ENCODE measurements at regions not wholly inside any gene's neighbourhood (a gene's known extent, or its start where the extent isn't known, plus 50 kb on each side); places are given as distances from the start of the nearest gene placed in this dataset.

GRCh38 chr11:87851234-87851633, 324.0 kb downstream of the RAB38 start:
- H2AFZ ChIP-seq (ENCODE audit: low read length): no peak overlapping the region
- H4K20me1 ChIP-seq (ENCODE audit: insufficient read depth, low read length): no peaks in the 10 kb centered on the region
- H3K9me2 ChIP-seq (replicated peaks; ENCODE audit: insufficient read depth, low read length): no peaks in the 10 kb centered on the region
- H3K36me3 ChIP-seq (replicated peaks; ENCODE audit: insufficient read depth, low read length): no peaks in the 10 kb centered on the region
- no peak overlapping the region for H3K27ac ChIP-seq (ENCODE audit: low read length)
- H3K27me3 ChIP-seq (replicated peaks; ENCODE audit: insufficient read depth, low read length): no peaks in the 10 kb centered on the region
- H3K9ac ChIP-seq (ENCODE audit: low read length): no peak overlapping the region
- no peak for TF ChIP-seq CTCF (IDR thresholded peaks at IDR 0.05; ENCODE audit: low read length)
- TF ChIP-seq EZH2phosphoT487 (IDR thresholded peaks at IDR 0.05; ENCODE audit: low read length): no peak
- no peak for TF ChIP-seq EZH2 (optimal IDR thresholded peaks at IDR 0.05; ENCODE audit: low read depth, low read length)
- no peaks in the 10 kb centered on the region for H3K4me1 ChIP-seq (ENCODE audit: low read length)
- H3K9me3 ChIP-seq (replicated peaks; ENCODE audit: insufficient read depth, low read length): no peaks in the 10 kb centered on the region
- no peak overlapping the region for H3K4me2 ChIP-seq (ENCODE audit: low read depth, low read length)
- H3F3A ChIP-seq (ENCODE audit: insufficient read depth, low read length): no peaks in the 10 kb centered on the region
- no peaks in the 10 kb centered on the region for H3K79me2 ChIP-seq (ENCODE audit: low read length)
- no peak for DNase-seq
- H3K4me3 ChIP-seq (ENCODE audit: low read length): no peak overlapping the region

- no peak for TF ChIP-seq CTCF (IDR thresholded peaks at IDR 0.05; ENCODE audit: low read length)
- TF ChIP-seq EZH2phosphoT487 (IDR thresholded peaks at IDR 0.05; ENCODE audit: low read length): no peak
- TF ChIP-seq EZH2 (optimal IDR thresholded peaks at IDR 0.05; ENCODE audit: low read depth, low read length): no peak
- no peaks in the 10 kb centered on the region for H3K36me3 ChIP-seq (replicated peaks; ENCODE audit: insufficient read depth, low read length)
- H3F3A ChIP-seq (ENCODE audit: insufficient read depth, low read length): no peaks in the 10 kb centered on the region
- no peaks in the 10 kb centered on the region for H3K79me2 ChIP-seq (ENCODE audit: low read length)
- no peaks in the 10 kb centered on the region for H4K20me1 ChIP-seq (ENCODE audit: insufficient read depth, low read length)
- H3K4me1 ChIP-seq (ENCODE audit: low read length): no peaks in the 10 kb centered on the region
- DNase-seq: no peak
- no peak overlapping the region for H3K4me3 ChIP-seq (ENCODE audit: low read length)
- H2AFZ ChIP-seq (ENCODE audit: low read length): no peak overlapping the region
- no peak overlapping the region for H3K4me2 ChIP-seq (ENCODE audit: low read depth, low read length)
- no peaks in the 10 kb centered on the region for H3K9me3 ChIP-seq (replicated peaks; ENCODE audit: insufficient read depth, low read length)
- no peaks in the 10 kb centered on the region for H3K27me3 ChIP-seq (replicated peaks; ENCODE audit: insufficient read depth, low read length)
- H3K9ac ChIP-seq (ENCODE audit: low read length): no peak overlapping the region
- H3K9me2 ChIP-seq (replicated peaks; ENCODE audit: insufficient read depth, low read length): no peaks in the 10 kb centered on the region
- no peak overlapping the region for H3K27ac ChIP-seq (ENCODE audit: low read length)
These were observed 326.0 kb downstream of the RAB38 start for GRCh38 chr11:87849216-87849615.

- H4K20me1 ChIP-seq (ENCODE audit: insufficient read depth, low read length): no peaks in the 10 kb centered on the region
- TF ChIP-seq EZH2 (optimal IDR thresholded peaks at IDR 0.05; ENCODE audit: low read depth, low read length) (no peak), EZH2phosphoT487 (IDR thresholded peaks at IDR 0.05; ENCODE audit: low read length) (no peak), CTCF (IDR thresholded peaks at IDR 0.05; ENCODE audit: low read length) (no peak)
- no peaks in the 10 kb centered on the region for H3F3A ChIP-seq (ENCODE audit: insufficient read depth, low read length)
- H3K27ac ChIP-seq (ENCODE audit: low read length): no peak overlapping the region
- H3K36me3 ChIP-seq (replicated peaks; ENCODE audit: insufficient read depth, low read length): no peaks in the 10 kb centered on the region
- no peaks in the 10 kb centered on the region for H3K4me1 ChIP-seq (ENCODE audit: low read length)
- no peak overlapping the region for H3K4me2 ChIP-seq (ENCODE audit: low read depth, low read length)
- no peak overlapping the region for H2AFZ ChIP-seq (ENCODE audit: low read length)
- H3K27me3 ChIP-seq (replicated peaks; ENCODE audit: insufficient read depth, low read length): no peaks in the 10 kb centered on the region
- H3K79me2 ChIP-seq (ENCODE audit: low read length): no peaks in the 10 kb centered on the region
- no peak for DNase-seq
- no peaks in the 10 kb centered on the region for H3K9me3 ChIP-seq (replicated peaks; ENCODE audit: insufficient read depth, low read length)
- H3K4me3 ChIP-seq (ENCODE audit: low read length): no peak overlapping the region
- H3K9ac ChIP-seq (ENCODE audit: low read length): no peak overlapping the region
- no peaks in the 10 kb centered on the region for H3K9me2 ChIP-seq (replicated peaks; ENCODE audit: insufficient read depth, low read length)
These were observed 334.5 kb downstream of the RAB38 start for GRCh38 chr11:87840786-87841185.

Measured in MM.1S (cell line).